ENCODE measurements at regions not wholly inside any gene's neighbourhood (a gene's known extent, or its start where the extent isn't known, plus 50 kb on each side); places are given as distances from the start of the nearest gene placed in this dataset.

GRCh38 chr2:122221665-122222064, 466.2 kb downstream of the TSN start:
- H3K9ac ChIP-seq (ENCODE audit: insufficient read depth in 1 of 2, low read depth in 2 of 2, low read length in 2 of 2) = no peak overlapping the region
- no peaks in the 10 kb centered on the region; a peak in 1 of 5 replicates for H3K4me1 ChIP-seq (replicated peaks in 1 of 2; ENCODE audit: control insufficient read depth in 2 of 2, insufficient read depth in 2 of 2, low read length in 2 of 2)
- H3K27me3 ChIP-seq (ENCODE audit: control insufficient read depth in 2 of 2, insufficient read depth in 2 of 2, low read length in 2 of 2) = peaks cover 0 to 11% of the 10 kb centered on the region in 2 experiments; a peak in 2 of 5 replicates
- ChIA-PET CTCF (ENCODE audit: low intra/inter-chr PET ratio) (no interaction called here), POLR2A (no interaction called here)
- no peak overlapping the region for H2AFZ ChIP-seq (ENCODE audit: low read depth, low read length)
- no peak overlapping the region for H3K4me3 ChIP-seq
- whole genome bisulfite sequencing (ENCODE audit: insufficient coverage, low coverage, missing lambda C conversion rate) = 0% methylated on average over 3 of the region's 3 CpGs
- ATAC-seq (no peak), DNase-seq (ENCODE audit: extremely low read depth in 1 of 4, low spot score in 3 of 4) (no peak), FAIRE-seq (no peak)
- no peaks in the 10 kb centered on the region for H4K20me1 ChIP-seq (replicated peaks; ENCODE audit: control insufficient read depth, insufficient read depth, low read length)
- no peaks in the 10 kb centered on the region for H3K9me1 ChIP-seq (ENCODE audit: control insufficient read depth, insufficient read depth, low read length)
- H3K4me2 ChIP-seq (ENCODE audit: insufficient read depth, low read length) = no peak overlapping the region
- no peaks in the 10 kb centered on the region for H3K36me3 ChIP-seq (ENCODE audit: control insufficient read depth, insufficient read depth, low read length)
- H3K9me3 ChIP-seq (replicated peaks; ENCODE audit: control insufficient read depth, insufficient read depth, low read depth, low read length) = no peaks in the 10 kb centered on the region
- no peaks in the 10 kb centered on the region for H3K79me2 ChIP-seq (ENCODE audit: control insufficient read depth, insufficient read depth, low read length)
- in situ Hi-C loops (cut with MboI) = no loop called here
- intact Hi-C loops (cut with micrococcal nuclease) = no loop called here
- BruUV-seq (replicated peaks) = no TSS peak
- no peak overlapping the region for H3K27ac ChIP-seq (ENCODE audit: extremely low read depth, low read depth, low read length)
- no peak for TF ChIP-seq RAD51 (IDR thresholded peaks at IDR 0.05; ENCODE audit: borderline replicate concordance, low read depth)
- no peak for TF ChIP-seq ZNF785 (CRISPR knock-in tag; IDR thresholded peaks at IDR 0.05)
- TF ChIP-seq STAT6 (CRISPR knock-in tag; IDR thresholded peaks at IDR 0.05) = no peak
- no peak for TF ChIP-seq RREB1 (CRISPR knock-in tag; IDR thresholded peaks at IDR 0.05)
- no peak for TF ChIP-seq BCOR (IDR thresholded peaks at IDR 0.05)
- TF ChIP-seq CHD2 (IDR thresholded peaks at IDR 0.05; ENCODE audit: low read depth, low read length) = no peak
- TF ChIP-seq ZNF280A (IDR thresholded peaks at IDR 0.05; ENCODE audit: low read depth, partially characterized antibody) = no peak
- peak; percentile 59 for TF ChIP-seq TEAD4 (IDR thresholded peaks at IDR 0.05; ENCODE audit: low read length)
- TF ChIP-seq TEAD4 (CRISPR knock-in tag; IDR thresholded peaks at IDR 0.05; ENCODE audit: borderline replicate concordance) = no peak
- no peak for TF ChIP-seq ZNF77 (CRISPR knock-in tag; IDR thresholded peaks at IDR 0.05)
- no peak for TF ChIP-seq MCM2 (IDR thresholded peaks at IDR 0.05; ENCODE audit: low read depth)
- TF ChIP-seq ZNF449 (CRISPR knock-in tag; IDR thresholded peaks at IDR 0.05) = no peak
- no peak for TF ChIP-seq RAD21 (CRISPR knock-in tag; conservative IDR thresholded peaks at IDR 0.05 in 1 of 2, IDR thresholded peaks at IDR 0.05 in 1 of 2)
